ENCODE measurements at regions not wholly inside any gene's neighbourhood (a gene's known extent, or its start where the extent isn't known, plus 50 kb on each side); places are given as distances from the start of the nearest gene placed in this dataset.
"Not testable (repeated sequence)": the region's sequence is repeated elsewhere in the genome, so short reads cannot be mapped to it uniquely, and the experiment has no call there.

- no peak for FAIRE-seq
Measured at GRCh38 chr15:26259581-26259980, 396.5 kb upstream of the ATP10A start.

DNA sequence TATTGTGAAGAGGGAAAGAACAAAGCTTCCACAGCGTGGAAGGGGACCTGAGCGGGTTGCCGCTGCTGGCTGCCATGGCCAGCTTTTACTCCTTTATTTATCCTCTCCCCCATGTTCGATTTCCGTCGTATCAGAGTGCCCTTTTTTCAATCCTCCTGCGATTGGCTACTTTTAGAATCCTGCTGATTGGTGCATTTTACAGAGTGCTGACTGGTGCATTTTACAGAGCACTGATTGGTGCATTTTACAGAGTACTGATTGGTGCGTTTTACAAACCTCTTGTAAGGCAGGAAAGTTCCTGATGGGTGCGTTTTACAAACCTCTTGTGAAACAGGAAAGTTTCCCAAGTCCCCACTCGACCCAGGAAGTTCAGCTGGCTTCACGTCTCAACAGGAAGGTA is 381.7 kb upstream of the ATP10A start:
- FAIRE-seq, result not testable (repeated sequence)

DNA sequence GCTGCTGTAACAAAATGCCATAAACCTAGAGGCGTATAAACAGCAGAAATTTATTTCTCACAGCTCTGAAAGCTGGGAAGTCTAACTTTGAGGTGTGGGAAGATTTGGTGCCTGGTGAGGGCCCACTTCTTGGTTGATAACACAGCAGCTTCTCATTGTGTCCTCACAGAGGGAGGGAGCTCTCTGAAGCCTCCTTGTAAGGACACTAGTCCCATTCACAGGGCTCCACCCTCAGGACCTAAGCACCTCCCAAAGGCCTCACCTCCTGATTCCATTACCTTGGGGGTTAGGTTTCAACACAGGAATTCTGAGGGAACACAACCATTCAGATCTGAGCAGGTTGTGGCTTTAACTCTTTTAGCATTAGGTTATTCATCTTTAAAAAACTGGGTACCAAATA is 380.3 kb upstream of the ATP10A start:
- no peak for FAIRE-seq

GRCh38 chr15:26242565-26243071 is 379.5 kb upstream of the ATP10A start:
- FAIRE-seq, result no peak

DNA sequence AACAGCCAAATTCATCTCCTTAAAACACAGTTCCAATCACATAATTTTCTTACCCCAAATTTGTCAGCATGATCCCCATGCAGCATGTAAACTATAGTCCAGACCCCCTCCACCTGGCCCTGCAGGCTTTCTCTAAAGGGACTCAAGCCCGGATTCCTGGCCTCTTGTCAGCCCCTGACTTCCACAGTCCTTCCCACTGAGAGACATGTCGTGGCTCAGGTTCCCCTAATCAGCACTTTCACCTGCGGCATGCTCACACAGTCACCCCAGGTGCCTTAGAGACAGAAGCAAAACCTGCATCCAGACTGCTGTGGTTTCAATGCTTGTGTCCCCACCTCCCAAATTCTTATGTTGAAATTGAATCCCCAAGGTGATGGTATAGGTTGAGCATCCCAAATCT is 372.7 kb upstream of the ATP10A start:
- no peak for FAIRE-seq

DNA sequence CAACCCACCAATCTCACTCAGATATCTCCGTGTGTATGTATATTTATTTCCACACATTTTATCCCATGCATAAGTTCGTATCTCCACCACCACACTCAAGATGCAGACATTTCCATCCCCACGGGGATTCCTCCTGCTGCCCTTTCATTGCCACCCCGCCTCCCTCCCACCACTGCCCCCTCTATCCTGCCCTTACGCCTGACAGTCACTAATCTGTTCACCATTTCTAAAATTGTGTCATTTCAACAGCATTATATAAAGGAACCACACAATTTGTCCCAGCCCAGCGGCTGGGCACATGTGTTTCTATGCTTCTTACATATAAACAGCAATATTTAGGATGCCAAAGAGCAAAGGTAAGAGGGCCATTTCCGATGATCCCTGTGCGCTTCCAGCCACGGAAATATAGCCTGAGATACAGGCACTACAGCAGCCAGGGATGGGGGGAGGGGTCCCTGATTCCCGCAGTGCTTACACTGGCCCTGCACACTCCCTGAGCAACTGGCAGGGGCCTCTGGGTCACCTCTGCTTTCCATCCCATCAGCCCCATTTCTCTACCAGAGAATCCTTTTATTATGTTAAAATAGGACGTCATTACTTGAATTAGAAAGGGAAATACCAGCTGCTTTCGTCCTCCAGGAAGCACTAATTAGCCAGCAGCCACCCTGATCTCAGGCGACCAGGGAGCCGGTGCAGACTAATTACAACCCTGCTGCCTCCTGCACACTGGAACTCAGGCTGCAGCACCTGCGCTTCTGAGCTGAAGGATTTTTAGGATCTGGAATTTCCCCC is 372.0 kb upstream of the ATP10A start:
- FAIRE-seq, result no peak

DNA sequence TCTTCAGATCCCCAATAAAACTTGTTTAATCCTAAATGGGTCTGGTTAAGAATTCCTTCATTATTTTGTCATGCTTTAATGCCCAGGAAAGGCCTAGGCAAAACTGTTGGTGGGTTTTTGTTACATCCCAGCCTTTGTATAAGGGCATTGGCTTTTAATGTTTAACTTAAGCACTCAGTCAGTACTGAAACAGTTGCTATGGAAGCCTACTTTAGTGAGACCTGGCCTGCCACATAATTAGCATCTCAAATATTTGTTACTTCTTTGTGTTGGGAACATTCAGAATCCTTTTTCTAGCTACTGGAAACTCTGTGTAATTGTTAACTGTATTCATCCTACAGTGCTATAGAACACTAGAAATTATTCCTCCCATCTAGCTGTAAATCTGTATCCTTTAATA is 369.6 kb upstream of the ATP10A start:
- FAIRE-seq, result no peak

- FAIRE-seq, result no peak
Measured at GRCh38 chr15:26231096-26231495, 368.0 kb upstream of the ATP10A start.

DNA sequence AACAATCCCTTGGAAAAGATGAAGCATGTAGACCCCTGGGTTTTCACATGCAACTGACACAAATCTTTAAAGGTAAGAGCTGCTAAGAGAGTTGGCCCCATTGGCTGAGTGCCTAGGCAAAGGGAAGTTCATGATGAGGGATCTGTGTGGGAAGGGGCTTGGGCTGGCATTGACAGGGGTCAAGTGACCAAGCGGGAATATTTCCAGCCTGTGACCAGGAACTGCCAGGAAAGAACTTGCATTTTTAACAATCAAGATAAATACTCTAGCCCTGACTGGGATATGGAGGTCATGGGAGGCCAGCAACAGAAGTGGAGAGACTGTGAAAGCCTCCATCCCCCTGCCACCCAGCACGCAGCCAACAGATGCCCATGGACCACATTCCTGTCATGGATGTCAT is 361.1 kb upstream of the ATP10A start:
- FAIRE-seq, result no peak

GRCh38 chr15:26223720-26224119 is 360.6 kb upstream of the ATP10A start:
- no peak for FAIRE-seq

- no peak for FAIRE-seq
Measured at GRCh38 chr15:26222781-26223180, 359.7 kb upstream of the ATP10A start.

- not testable (repeated sequence) for FAIRE-seq
Measured at GRCh38 chr15:26217043-26217442, 353.9 kb upstream of the ATP10A start.

DNA sequence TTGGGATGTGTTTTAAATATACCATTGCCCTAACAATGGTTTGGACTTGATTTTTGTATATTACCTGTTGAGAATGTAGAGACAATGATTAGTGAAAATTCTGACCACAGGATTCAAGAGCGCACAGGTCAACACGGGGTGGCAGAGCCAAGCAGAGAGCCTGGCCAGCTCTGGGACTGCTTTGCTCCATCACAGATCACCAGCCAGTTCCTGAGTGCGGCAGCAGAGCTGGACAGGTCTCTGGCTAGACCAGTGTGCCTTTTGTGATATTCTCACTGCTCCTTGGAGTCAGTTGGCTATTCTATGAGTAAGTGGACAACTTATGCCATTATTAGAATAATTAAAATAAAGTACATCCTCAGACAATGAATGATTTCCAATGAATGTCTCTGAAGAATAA is 351.2 kb upstream of the ATP10A start:
- no peak for FAIRE-seq

DNA sequence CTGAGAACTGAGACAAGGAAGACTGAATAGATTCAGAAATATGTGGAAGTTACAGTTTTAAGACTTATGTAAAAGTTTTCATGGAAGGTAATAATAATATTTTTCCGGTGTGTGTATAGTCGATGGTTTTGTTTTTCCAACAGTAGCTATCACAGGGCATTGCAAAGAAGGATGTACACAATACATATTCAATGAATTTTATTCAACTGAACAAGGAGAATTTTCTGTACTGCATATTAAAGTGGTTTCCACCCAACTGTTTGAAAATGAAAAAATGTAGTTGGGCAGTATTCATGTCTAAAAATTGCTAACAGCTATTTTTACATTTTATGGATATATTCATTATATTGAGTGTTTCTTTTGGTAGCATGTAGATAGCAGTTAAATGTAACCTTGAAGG is 350.3 kb upstream of the ATP10A start:
- no peak for FAIRE-seq

- FAIRE-seq, result no peak
Measured at GRCh38 chr15:26212109-26212508, 349.0 kb upstream of the ATP10A start.

- no peak for FAIRE-seq
Measured at GRCh38 chr15:26210980-26211379, 347.9 kb upstream of the ATP10A start.

DNA sequence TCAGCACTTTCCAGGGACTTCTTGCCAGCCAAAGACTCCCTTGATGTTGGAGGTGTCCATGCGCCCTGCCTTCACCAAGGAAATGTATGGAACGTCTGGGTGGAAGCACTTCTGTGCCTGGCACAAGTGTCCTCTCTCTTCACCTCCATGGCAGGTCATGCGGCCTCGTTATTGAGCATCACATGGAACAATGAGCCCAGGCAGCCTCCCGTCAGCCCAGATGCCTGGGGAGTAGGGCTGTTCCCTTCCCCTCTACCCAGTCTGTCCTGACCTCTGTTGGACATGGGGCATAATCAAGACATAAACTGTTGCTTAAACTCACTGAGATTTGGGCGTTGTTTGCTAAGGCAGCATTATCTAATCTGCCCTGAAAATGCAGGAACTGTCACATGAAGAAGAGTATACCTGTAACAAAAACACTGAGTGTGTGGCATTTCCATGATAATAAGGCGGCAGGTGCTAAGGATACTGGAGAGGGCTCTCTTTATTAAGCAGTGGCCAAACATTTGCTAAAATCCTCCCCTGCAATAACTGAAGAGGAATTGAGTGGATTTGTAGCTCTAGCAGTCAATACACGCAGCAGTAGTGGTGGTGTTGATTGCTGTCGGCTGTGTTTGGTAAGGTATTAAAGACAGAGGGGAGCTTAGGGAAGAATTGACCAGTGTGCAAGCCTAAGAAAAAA is 338.2 kb upstream of the ATP10A start:
- no peak for FAIRE-seq

- FAIRE-seq, result no peak
Measured at GRCh38 chr15:26200427-26200826, 337.3 kb upstream of the ATP10A start.

GRCh38 chr15:26197719-26198118 is 334.6 kb upstream of the ATP10A start:
- no peak for FAIRE-seq

- no peak for FAIRE-seq
Measured at GRCh38 chr15:26197060-26197459, 333.9 kb upstream of the ATP10A start.

GRCh38 chr15:26191193-26191592 is 328.1 kb upstream of the ATP10A start:
- FAIRE-seq, result no peak

DNA sequence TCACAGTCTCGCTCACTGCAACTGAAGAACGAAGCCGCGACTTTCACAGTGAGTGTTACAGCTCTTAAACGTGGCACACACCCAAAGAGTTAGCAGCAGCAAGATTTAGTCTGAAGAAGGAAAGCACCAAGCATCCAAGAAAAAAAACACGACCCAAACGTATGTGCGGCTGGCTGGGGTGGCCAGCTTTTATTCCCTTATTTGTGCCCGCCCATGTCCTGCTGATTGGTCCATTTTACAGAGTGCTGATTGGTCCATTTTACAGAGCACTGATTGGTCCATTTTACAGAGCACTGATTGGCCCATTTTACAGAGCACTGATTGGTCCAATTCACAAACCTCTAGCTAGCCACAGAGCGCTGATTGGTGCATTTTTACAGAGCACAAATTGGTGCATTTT is 323.0 kb upstream of the ATP10A start:
- FAIRE-seq, result not testable (repeated sequence)

GRCh38 chr15:26182441-26182840 is 319.3 kb upstream of the ATP10A start:
- FAIRE-seq, result no peak

DNA sequence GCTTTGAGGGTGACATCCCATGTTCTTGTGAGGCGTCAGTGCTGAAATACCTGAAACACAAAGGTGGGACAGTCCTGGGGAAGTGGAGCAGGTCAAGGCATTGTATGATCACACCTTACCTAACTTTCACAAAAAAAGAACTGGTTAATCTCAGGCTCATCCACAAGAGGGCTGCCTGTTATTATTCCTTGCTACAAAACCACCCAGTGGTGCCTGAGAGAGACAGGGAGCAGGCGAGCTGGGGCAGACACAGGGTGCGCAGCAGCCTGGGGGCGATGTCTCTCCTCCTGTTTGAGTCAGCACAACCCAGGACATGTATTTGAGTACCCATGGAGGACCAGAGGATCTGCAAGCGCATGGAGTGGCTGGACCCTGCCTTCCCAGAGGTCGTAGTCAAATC is 316.8 kb upstream of the ATP10A start:
- FAIRE-seq, result peak; percentile 50
